ENCODE measurements at regions not wholly inside any gene's neighbourhood (a gene's known extent, or its start where the extent isn't known, plus 50 kb on each side); places are given as distances from the start of the nearest gene placed in this dataset.
"Not testable (repeated sequence)": the region's sequence is repeated elsewhere in the genome, so short reads cannot be mapped to it uniquely, and the experiment has no call there.

DNA sequence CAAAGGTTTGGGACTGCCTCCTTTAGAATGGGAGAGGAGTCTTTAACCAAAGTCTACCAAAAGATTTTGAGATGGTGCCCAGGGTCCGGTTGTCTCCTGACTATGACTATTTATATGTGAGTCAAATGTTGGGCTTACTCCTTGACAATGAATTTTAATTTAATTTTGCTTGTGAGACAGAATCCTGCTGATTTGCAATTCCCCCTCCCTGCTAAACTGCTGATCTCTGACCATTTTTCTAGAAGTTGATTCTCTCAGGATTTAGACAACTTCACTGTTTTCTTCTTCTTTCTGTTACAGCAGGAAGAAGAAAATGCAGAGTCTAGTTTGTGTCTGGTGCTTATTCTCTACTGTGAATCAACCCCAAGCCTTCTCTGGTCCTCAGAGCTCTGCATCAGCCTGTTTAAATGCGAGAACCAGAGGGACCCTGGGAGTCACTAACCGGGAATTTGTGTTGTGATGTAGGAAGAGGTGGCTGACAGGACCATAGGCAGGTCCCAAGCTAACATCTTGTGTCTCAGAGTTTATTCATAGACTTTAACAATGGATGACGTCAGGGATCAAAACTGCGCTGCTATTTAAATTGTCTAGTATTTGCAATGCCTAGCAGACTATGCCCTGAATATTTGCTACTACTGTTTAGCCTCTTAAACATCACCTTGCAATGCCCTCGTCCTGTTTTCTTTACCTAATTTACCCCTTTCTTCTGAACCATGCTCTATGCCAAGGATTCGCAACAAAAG is 124.0 kb upstream of the TAF11L2 start (continued):
- TF ChIP-seq, protein P1, sequence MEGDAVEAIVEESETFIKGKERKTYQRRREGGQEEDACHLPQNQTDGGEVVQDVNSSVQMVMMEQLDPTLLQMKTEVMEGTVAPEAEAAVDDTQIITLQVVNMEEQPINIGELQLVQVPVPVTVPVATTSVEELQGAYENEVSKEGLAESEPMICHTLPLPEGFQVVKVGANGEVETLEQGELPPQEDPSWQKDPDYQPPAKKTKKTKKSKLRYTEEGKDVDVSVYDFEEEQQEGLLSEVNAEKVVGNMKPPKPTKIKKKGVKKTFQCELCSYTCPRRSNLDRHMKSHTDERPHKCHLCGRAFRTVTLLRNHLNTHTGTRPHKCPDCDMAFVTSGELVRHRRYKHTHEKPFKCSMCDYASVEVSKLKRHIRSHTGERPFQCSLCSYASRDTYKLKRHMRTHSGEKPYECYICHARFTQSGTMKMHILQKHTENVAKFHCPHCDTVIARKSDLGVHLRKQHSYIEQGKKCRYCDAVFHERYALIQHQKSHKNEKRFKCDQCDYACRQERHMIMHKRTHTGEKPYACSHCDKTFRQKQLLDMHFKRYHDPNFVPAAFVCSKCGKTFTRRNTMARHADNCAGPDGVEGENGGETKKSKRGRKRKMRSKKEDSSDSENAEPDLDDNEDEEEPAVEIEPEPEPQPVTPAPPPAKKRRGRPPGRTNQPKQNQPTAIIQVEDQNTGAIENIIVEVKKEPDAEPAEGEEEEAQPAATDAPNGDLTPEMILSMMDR (IDR thresholded peaks at IDR 0.05; ENCODE audit: poor library complexity, severe bottlenecking): no peak
- TF ChIP-seq POLR2AphosphoS5 (IDR thresholded peaks at IDR 0.05): no peak

DNA sequence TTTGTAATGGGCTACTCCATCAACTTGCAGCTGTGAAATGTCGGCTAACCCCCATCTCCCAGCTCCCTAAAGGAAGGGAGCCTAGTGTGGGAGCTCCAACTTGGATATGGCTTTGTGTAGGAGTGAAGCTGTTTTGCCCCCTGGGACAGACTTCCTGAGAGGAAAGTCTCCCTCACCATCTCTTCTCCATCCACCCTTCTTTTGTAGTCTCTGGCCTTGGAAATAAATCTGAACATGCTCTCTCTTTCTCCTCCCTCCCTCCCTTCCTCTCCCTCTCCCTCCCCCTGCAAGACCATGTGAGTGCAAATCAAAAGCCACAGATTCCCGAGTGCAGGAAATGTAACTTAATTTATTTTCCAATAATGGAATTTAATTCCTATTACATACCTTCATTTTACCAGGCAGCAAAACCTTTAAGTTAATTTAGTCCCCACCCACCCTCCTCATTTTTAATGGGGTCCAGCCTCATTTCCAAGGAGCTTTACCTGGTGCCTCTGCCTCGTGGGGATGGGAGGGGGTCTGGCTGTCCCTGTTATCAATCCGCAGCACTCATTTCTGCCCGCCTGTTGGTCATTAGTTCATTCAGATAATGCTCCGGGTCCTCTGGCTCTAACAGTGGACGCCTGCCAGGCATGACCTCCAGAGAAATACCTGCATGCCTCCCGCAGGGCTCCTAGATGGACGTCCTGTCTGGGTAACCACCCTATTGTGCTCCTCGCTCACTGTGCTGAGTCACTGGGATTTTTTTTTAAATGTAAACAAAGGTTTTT is 122.9 kb upstream of the TAF11L2 start:
- H3K27me3 ChIP-seq (ENCODE audit: insufficient read depth, low read depth, low read length): no peaks in the 10 kb centered on the region
- H3K79me2 ChIP-seq (replicated peaks; ENCODE audit: insufficient read depth, low read length): no peaks in the 10 kb centered on the region
- H3K4me2 ChIP-seq (ENCODE audit: low read length): no peak overlapping the region
- H3K4me3 ChIP-seq (ENCODE audit: low read length): no peak overlapping the region
- no peaks in the 10 kb centered on the region for H3F3A ChIP-seq (ENCODE audit: insufficient read depth, low read length, poor library complexity, severe bottlenecking)
- H4K20me1 ChIP-seq (ENCODE audit: insufficient read depth): no peaks in the 10 kb centered on the region
- no peaks in the 10 kb centered on the region for H3K9me2 ChIP-seq (ENCODE audit: insufficient read depth, low read length)
- no peak overlapping the region for H3K9ac ChIP-seq (ENCODE audit: low read length)
- H2AFZ ChIP-seq (ENCODE audit: low read depth, low read length): no peak overlapping the region
- H3K9me3 ChIP-seq (ENCODE audit: low read length): no peaks in the 10 kb centered on the region
- TF ChIP-seq TAF1 (IDR thresholded peaks at IDR 0.05; ENCODE audit: low read depth) (no peak), RAD21 (conservative IDR thresholded peaks at IDR 0.05) (no peak), SMC3 (conservative IDR thresholded peaks at IDR 0.05; ENCODE audit: poor library complexity) (no peak), POLR2AphosphoS5 (IDR thresholded peaks at IDR 0.05) (no peak), EZH2 (IDR thresholded peaks at IDR 0.05; ENCODE audit: borderline replicate concordance, insufficient read depth, low read length, poor library complexity, severe bottlenecking) (no peak), EP300 (conservative IDR thresholded peaks at IDR 0.05; ENCODE audit: poor library complexity, severe bottlenecking) (no peak), MXI1 (conservative IDR thresholded peaks at IDR 0.05; ENCODE audit: poor library complexity, severe bottlenecking) (no peak)
- TF ChIP-seq, protein P2, sequence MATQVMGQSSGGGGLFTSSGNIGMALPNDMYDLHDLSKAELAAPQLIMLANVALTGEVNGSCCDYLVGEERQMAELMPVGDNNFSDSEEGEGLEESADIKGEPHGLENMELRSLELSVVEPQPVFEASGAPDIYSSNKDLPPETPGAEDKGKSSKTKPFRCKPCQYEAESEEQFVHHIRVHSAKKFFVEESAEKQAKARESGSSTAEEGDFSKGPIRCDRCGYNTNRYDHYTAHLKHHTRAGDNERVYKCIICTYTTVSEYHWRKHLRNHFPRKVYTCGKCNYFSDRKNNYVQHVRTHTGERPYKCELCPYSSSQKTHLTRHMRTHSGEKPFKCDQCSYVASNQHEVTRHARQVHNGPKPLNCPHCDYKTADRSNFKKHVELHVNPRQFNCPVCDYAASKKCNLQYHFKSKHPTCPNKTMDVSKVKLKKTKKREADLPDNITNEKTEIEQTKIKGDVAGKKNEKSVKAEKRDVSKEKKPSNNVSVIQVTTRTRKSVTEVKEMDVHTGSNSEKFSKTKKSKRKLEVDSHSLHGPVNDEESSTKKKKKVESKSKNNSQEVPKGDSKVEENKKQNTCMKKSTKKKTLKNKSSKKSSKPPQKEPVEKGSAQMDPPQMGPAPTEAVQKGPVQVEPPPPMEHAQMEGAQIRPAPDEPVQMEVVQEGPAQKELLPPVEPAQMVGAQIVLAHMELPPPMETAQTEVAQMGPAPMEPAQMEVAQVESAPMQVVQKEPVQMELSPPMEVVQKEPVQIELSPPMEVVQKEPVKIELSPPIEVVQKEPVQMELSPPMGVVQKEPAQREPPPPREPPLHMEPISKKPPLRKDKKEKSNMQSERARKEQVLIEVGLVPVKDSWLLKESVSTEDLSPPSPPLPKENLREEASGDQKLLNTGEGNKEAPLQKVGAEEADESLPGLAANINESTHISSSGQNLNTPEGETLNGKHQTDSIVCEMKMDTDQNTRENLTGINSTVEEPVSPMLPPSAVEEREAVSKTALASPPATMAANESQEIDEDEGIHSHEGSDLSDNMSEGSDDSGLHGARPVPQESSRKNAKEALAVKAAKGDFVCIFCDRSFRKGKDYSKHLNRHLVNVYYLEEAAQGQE (IDR thresholded peaks at IDR 0.05; ENCODE audit: borderline replicate concordance): no peak
- TF ChIP-seq, protein P1 (IDR thresholded peaks at IDR 0.05; ENCODE audit: poor library complexity, severe bottlenecking): no peak
- H3K36me3 ChIP-seq (ENCODE audit: insufficient read depth, low read length): no peaks in the 10 kb centered on the region
- H3K27ac ChIP-seq (ENCODE audit: low read length): no peak overlapping the region

DNA sequence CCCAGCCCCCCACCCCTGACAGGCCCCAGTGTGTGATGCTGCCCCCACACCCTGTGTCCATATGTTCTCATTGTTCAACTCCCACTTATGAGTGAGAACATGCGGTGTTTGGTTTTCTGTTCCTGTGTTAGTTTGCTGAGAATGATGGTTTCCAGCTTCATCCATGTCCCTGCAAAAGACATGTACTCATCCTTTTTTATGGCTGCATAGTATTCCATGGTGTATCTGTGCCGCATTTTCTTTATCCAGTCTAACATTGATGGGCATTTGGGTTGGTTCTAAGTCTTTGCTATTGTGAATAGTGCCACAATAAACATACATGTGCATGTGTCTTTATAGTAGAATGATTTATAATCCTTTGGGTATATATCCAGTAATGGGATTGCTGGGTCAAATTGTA is 122.1 kb upstream of the TAF11L2 start:
- not testable (repeated sequence) for H3K79me2 ChIP-seq (replicated peaks; ENCODE audit: insufficient read depth, low read length); H3F3A ChIP-seq (ENCODE audit: insufficient read depth, low read length, poor library complexity, severe bottlenecking); H3K36me3 ChIP-seq (ENCODE audit: insufficient read depth, low read length); H3K27ac ChIP-seq (ENCODE audit: low read length); H3K4me3 ChIP-seq (ENCODE audit: low read length); H3K4me2 ChIP-seq (ENCODE audit: low read length); H4K20me1 ChIP-seq (ENCODE audit: insufficient read depth); H2AFZ ChIP-seq (ENCODE audit: low read depth, low read length); H3K9me3 ChIP-seq (ENCODE audit: low read length); H3K27me3 ChIP-seq (ENCODE audit: insufficient read depth, low read depth, low read length); H3K9ac ChIP-seq (ENCODE audit: low read length); H3K9me2 ChIP-seq (ENCODE audit: insufficient read depth, low read length)

Data from neural cell (in vitro differentiated cells).